MM.1S (cell line): ENCODE measurements at regions not wholly inside any gene's neighbourhood (a gene's known extent, or its start where the extent isn't known, plus 50 kb on each side); places are given as distances from the start of the nearest gene placed in this dataset.

Experiments used
- EZH2 ChIP-seq: fragments of 300-600 bp; sonication (generic); optimal IDR thresholded peaks from 2 replicates; pipeline ENCODE3; 2017; ENCODE audit warnings: low read depth, mild to moderate bottlenecking, antibody characterized with exemption, low read length, mixed read lengths
- EZH2phosphoT487 ChIP-seq: fragments of 300-600 bp; sonication (generic); IDR thresholded peaks from 2 replicates; pipeline ENCODE4 v1.6.1; 2018; ENCODE audit warnings: antibody characterized with exemption, low read length
- TF ChIP-seq, protein P1 (sequence below): fragments of 300-600 bp; sonication (generic); IDR thresholded peaks from 2 replicates; pipeline ENCODE4 v1.5.1; 2016; ENCODE audit warnings: antibody characterized with exemption, low read length, mixed read lengths

GRCh38 chr1:55382806-55383305, 167.7 kb upstream of the USP24 start:
- TF ChIP-seq, protein P1, sequence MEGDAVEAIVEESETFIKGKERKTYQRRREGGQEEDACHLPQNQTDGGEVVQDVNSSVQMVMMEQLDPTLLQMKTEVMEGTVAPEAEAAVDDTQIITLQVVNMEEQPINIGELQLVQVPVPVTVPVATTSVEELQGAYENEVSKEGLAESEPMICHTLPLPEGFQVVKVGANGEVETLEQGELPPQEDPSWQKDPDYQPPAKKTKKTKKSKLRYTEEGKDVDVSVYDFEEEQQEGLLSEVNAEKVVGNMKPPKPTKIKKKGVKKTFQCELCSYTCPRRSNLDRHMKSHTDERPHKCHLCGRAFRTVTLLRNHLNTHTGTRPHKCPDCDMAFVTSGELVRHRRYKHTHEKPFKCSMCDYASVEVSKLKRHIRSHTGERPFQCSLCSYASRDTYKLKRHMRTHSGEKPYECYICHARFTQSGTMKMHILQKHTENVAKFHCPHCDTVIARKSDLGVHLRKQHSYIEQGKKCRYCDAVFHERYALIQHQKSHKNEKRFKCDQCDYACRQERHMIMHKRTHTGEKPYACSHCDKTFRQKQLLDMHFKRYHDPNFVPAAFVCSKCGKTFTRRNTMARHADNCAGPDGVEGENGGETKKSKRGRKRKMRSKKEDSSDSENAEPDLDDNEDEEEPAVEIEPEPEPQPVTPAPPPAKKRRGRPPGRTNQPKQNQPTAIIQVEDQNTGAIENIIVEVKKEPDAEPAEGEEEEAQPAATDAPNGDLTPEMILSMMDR: no peak
- TF ChIP-seq EZH2: no peak
- no peak for TF ChIP-seq EZH2phosphoT487
